Fibroblast of lung (primary cell): ENCODE measurements at regions not wholly inside any gene's neighbourhood (a gene's known extent, or its start where the extent isn't known, plus 50 kb on each side); places are given as distances from the start of the nearest gene placed in this dataset.

ENCODE experiments used
- DNase-seq, 2 donors: peaks; one replicate each; pipeline versions ENCODE4 v3.0.0 to v3.0.0-alpha.2; 2010; ENCODE audit warnings: low read depth in 2 of 2
- H2AFZ ChIP-seq: 2 replicates; pipeline ENCODE4 v1.5.1; 2012; ENCODE audit warnings: low read length, control low read depth, inconsistent platforms
- H3K27ac ChIP-seq: 2 replicates; pipeline ENCODE4 v1.5.1; 2011; ENCODE audit warnings: low read length, control low read depth; ENCODE audit not compliant: insufficient read depth
- H3K27me3 ChIP-seq: 2 replicates; pipeline ENCODE4 v1.5.1; 2011; ENCODE audit warnings: mild to moderate bottlenecking, low read length; ENCODE audit not compliant: control insufficient read depth, insufficient read depth
- H3K36me3 ChIP-seq: 2 replicates; pipeline ENCODE4 v1.5.1; 2011; ENCODE audit warnings: low read length; ENCODE audit not compliant: control insufficient read depth, insufficient read depth
- H3K4me1 ChIP-seq: 2 replicates; pipeline ENCODE4 v1.5.1; 2011; ENCODE audit warnings: low read length; ENCODE audit not compliant: control insufficient read depth, insufficient read depth; ENCODE audit errors: extremely low read depth
- H3K4me2 ChIP-seq: 2 replicates; pipeline ENCODE4 v1.5.1; 2011; ENCODE audit warnings: low read length, control low read depth; ENCODE audit not compliant: insufficient read depth; ENCODE audit errors: extremely low read depth
- H3K4me3 ChIP-seq, 4 experiments: fragments of 200-600 bp in 1 of 4; sonication (generic) in 1 of 4; replicated peaks in 1 of 4; 2 replicates each; pipeline ENCODE4 v1.5.1; 2011 to 2016; ENCODE audit warnings: low read length in 4 of 4, low read depth in 3 of 4, mild to moderate bottlenecking in 3 of 4, control low read depth in 2 of 4, inconsistent platforms in 1 of 4, mixed read lengths in 1 of 4; ENCODE audit not compliant: insufficient read depth in 1 of 4; ENCODE audit errors: control extremely low read depth in 1 of 4
- H3K79me2 ChIP-seq: 2 replicates; pipeline ENCODE4 v1.5.1; 2012; ENCODE audit warnings: mild to moderate bottlenecking, low read length, inconsistent platforms; ENCODE audit not compliant: control insufficient read depth, insufficient read depth
- H3K9ac ChIP-seq: 2 replicates; pipeline ENCODE4 v1.5.1; 2011; ENCODE audit warnings: mild to moderate bottlenecking, low read length, control low read depth; ENCODE audit not compliant: insufficient read depth
- H3K9me3 ChIP-seq: 2 replicates; pipeline ENCODE4 v1.5.1; 2012; ENCODE audit warnings: low read depth, low read length; ENCODE audit not compliant: control insufficient read depth, insufficient read depth
- H4K20me1 ChIP-seq: 2 replicates; pipeline ENCODE4 v1.5.1; 2011; ENCODE audit warnings: low read length; ENCODE audit not compliant: control insufficient read depth, insufficient read depth; ENCODE audit errors: extremely low read depth
- CTCF ChIP-seq, 2 donors: IDR thresholded peaks in 1 of 2; conservative IDR thresholded peaks in 1 of 2; 1 replicate in 1 of 2; 2 replicates in 1 of 2; pipeline ENCODE4 v1.5.1; 2011 to 2012; ENCODE audit warnings: low read length in 2 of 2, control low read depth in 1 of 2, inconsistent platforms in 1 of 2, low read depth in 1 of 2, mild to moderate bottlenecking in 1 of 2
- EZH2 ChIP-seq: IDR thresholded peaks from 2 replicates; pipeline ENCODE4 v1.5.1; 2012; ENCODE audit warnings: low read length, control low read depth, mild to moderate bottlenecking; ENCODE audit errors: missing control alignments

GRCh38 chr12:13584541-13584940 lies 388.0 kb downstream of the EMP1 start:
- Histone ChIP-seq H3K27me3 (no peaks in the 10 kb centered on the region), H3K79me2 (no peaks in the 10 kb centered on the region), H3K9me3 (no peaks in the 10 kb centered on the region), H3K4me3 (no peak overlapping the region), H3K36me3 (no peaks in the 10 kb centered on the region), H3K4me2 (no peak overlapping the region), H3K27ac (no peak overlapping the region), H2AFZ (no peak overlapping the region), H4K20me1 (no peaks in the 10 kb centered on the region), H3K9ac (no peak overlapping the region), H3K4me1 (no peaks in the 10 kb centered on the region)
- DNase-seq: no peak
- TF ChIP-seq CTCF (conservative IDR thresholded peaks at IDR 0.05 in 1 of 2, IDR thresholded peaks at IDR 0.05 in 1 of 2; ENCODE audit: low read depth in 1 of 2, low read length in 2 of 2) (no peak), EZH2 (no peak)

GRCh38 chr12:13583630-13584029 lies 387.1 kb downstream of the EMP1 start:
- Histone ChIP-seq H3K4me2 (no peak overlapping the region), H3K27ac (no peak overlapping the region), H4K20me1 (no peaks in the 10 kb centered on the region), H3K36me3 (no peaks in the 10 kb centered on the region), H2AFZ (no peak overlapping the region), H3K4me1 (no peaks in the 10 kb centered on the region), H3K79me2 (no peaks in the 10 kb centered on the region), H3K27me3 (no peaks in the 10 kb centered on the region), H3K4me3 (no peak overlapping the region), H3K9ac (no peak overlapping the region), H3K9me3 (no peaks in the 10 kb centered on the region)
- DNase-seq: no peak
- TF ChIP-seq EZH2: no peak

GRCh38 chr12:13582421-13582820 lies 385.9 kb downstream of the EMP1 start:
- Histone ChIP-seq H3K79me2 (no peaks in the 10 kb centered on the region), H3K4me3 (no peak overlapping the region), H3K4me2 (no peak overlapping the region), H3K36me3 (no peaks in the 10 kb centered on the region), H3K4me1 (no peaks in the 10 kb centered on the region), H3K27me3 (no peaks in the 10 kb centered on the region), H3K9ac (no peak overlapping the region), H2AFZ (no peak overlapping the region), H3K27ac (no peak overlapping the region), H3K9me3 (no peaks in the 10 kb centered on the region), H4K20me1 (no peaks in the 10 kb centered on the region)
- DNase-seq: no peak
- no peak for TF ChIP-seq CTCF (conservative IDR thresholded peaks at IDR 0.05 in 1 of 2, IDR thresholded peaks at IDR 0.05 in 1 of 2; ENCODE audit: low read depth in 1 of 2, low read length in 2 of 2)
- TF ChIP-seq EZH2: no peak

- H4K20me1 ChIP-seq: no peaks in the 10 kb centered on the region
Measured at GRCh38 chr12:13581031-13581430, 384.5 kb downstream of the EMP1 start.

More at GRCh38 chr12:13581031-13581430, 384.5 kb downstream of the EMP1 start:
- no peak overlapping the region for H3K4me3 ChIP-seq
- no peaks in the 10 kb centered on the region for H3K9me3 ChIP-seq
- TF ChIP-seq CTCF (conservative IDR thresholded peaks at IDR 0.05 in 1 of 2, IDR thresholded peaks at IDR 0.05 in 1 of 2; ENCODE audit: low read depth in 1 of 2, low read length in 2 of 2) (no peak), EZH2 (no peak)
- no peak overlapping the region for H2AFZ ChIP-seq
- H3K9ac ChIP-seq: no peak overlapping the region
- H3K4me1 ChIP-seq: no peaks in the 10 kb centered on the region
- DNase-seq: no peak
- H3K27me3 ChIP-seq: no peaks in the 10 kb centered on the region
- no peaks in the 10 kb centered on the region for H3K79me2 ChIP-seq
- H3K27ac ChIP-seq: no peak overlapping the region
- H3K36me3 ChIP-seq: no peaks in the 10 kb centered on the region
- no peak overlapping the region for H3K4me2 ChIP-seq
